ENCODE measurements at regions not wholly inside any gene's neighbourhood (a gene's known extent, or its start where the extent isn't known, plus 50 kb on each side); places are given as distances from the start of the nearest gene placed in this dataset.

- H3K4me1 ChIP-seq (replicated peaks in 1 of 2; ENCODE audit: control insufficient read depth in 2 of 2, insufficient read depth in 2 of 2, low read length in 2 of 2) = no peaks in the 10 kb centered on the region
- in situ Hi-C loops (cut with MboI) (no loop called here), intact Hi-C loops (cut with micrococcal nuclease) (no loop called here)
- POLR2A ChIA-PET = no interaction called here
- no peak overlapping the region for H3K4me3 ChIP-seq
- no peak overlapping the region for H3K4me2 ChIP-seq (ENCODE audit: insufficient read depth, low read length)
- H3K27ac ChIP-seq (ENCODE audit: extremely low read depth, low read depth, low read length) = no peak overlapping the region
- no peaks in the 10 kb centered on the region for H4K20me1 ChIP-seq (replicated peaks; ENCODE audit: control insufficient read depth, insufficient read depth, low read length)
- TF ChIP-seq NELFE (IDR thresholded peaks at IDR 0.05; ENCODE audit: insufficient read depth, insufficient read length) (no peak), CREB3L1 (IDR thresholded peaks at IDR 0.05; ENCODE audit: borderline replicate concordance, low read depth) (no peak)
- H3K9me1 ChIP-seq (ENCODE audit: control insufficient read depth, insufficient read depth, low read length) = no peaks in the 10 kb centered on the region
- H3K27me3 ChIP-seq (ENCODE audit: control insufficient read depth in 2 of 2, insufficient read depth in 2 of 2, low read length in 2 of 2) = no peaks in the 10 kb centered on the region
- H3K79me2 ChIP-seq (ENCODE audit: control insufficient read depth, insufficient read depth, low read length) = no peaks in the 10 kb centered on the region
- WGBS (ENCODE audit: insufficient coverage, low coverage, missing lambda C conversion rate) = 0% methylated on average over 4 of the region's 5 CpGs
- DNase-seq (ENCODE audit: extremely low read depth in 1 of 4, low spot score in 3 of 4) (no peak), ATAC-seq (no peak), FAIRE-seq (no peak)
- H3K9me3 ChIP-seq (replicated peaks; ENCODE audit: control insufficient read depth, insufficient read depth, low read depth, low read length) = no peaks in the 10 kb centered on the region
- no peak overlapping the region for H3K9ac ChIP-seq (ENCODE audit: insufficient read depth in 1 of 2, low read depth in 2 of 2, low read length in 2 of 2)
- no TSS peak for BruUV-seq (replicated peaks)
- H3K36me3 ChIP-seq (ENCODE audit: control insufficient read depth, insufficient read depth, low read length) = no peaks in the 10 kb centered on the region
- CTCF ChIA-PET (ENCODE audit: low intra/inter-chr PET ratio) = no interaction called here
- no peak overlapping the region for H2AFZ ChIP-seq (ENCODE audit: low read depth, low read length)
Measured at GRCh38 chr3:113129168-113129567, 82.2 kb upstream of the BOC start.

- intact Hi-C loops (cut with micrococcal nuclease) (no loop called here), in situ Hi-C loops (cut with MboI) (no loop called here)
- Histone ChIP-seq H2AFZ (ENCODE audit: low read depth, low read length) (no peak overlapping the region), H3K9me1 (ENCODE audit: control insufficient read depth, insufficient read depth, low read length) (no peaks in the 10 kb centered on the region), H3K27ac (ENCODE audit: extremely low read depth, low read depth, low read length) (no peak overlapping the region), H3K27me3 (ENCODE audit: control insufficient read depth in 2 of 2, insufficient read depth in 2 of 2, low read length in 2 of 2) (no peaks in the 10 kb centered on the region), H3K4me2 (ENCODE audit: insufficient read depth, low read length) (no peak overlapping the region), H3K4me3 (no peak overlapping the region), H3K79me2 (ENCODE audit: control insufficient read depth, insufficient read depth, low read length) (no peaks in the 10 kb centered on the region), H4K20me1 (replicated peaks; ENCODE audit: control insufficient read depth, insufficient read depth, low read length) (no peaks in the 10 kb centered on the region), H3K9me3 (replicated peaks; ENCODE audit: control insufficient read depth, insufficient read depth, low read depth, low read length) (no peaks in the 10 kb centered on the region), H3K36me3 (ENCODE audit: control insufficient read depth, insufficient read depth, low read length) (no peaks in the 10 kb centered on the region), H3K9ac (ENCODE audit: insufficient read depth in 1 of 2, low read depth in 2 of 2, low read length in 2 of 2) (no peak overlapping the region), H3K4me1 (replicated peaks in 1 of 2; ENCODE audit: control insufficient read depth in 2 of 2, insufficient read depth in 2 of 2, low read length in 2 of 2) (no peaks in the 10 kb centered on the region)
- BruUV-seq (replicated peaks) = no TSS peak
- ChIA-PET CTCF (ENCODE audit: low intra/inter-chr PET ratio) (no interaction called here), POLR2A (interaction anchor here (0.8 kb wide), 1 partner anchor 443 kb away, joined by 3 read pairs; no protein-coding TSS in a partner anchor)
- ATAC-seq (no peak), FAIRE-seq (no peak), DNase-seq (ENCODE audit: extremely low read depth in 1 of 4, low spot score in 3 of 4) (no peak)
- WGBS (ENCODE audit: insufficient coverage, low coverage, missing lambda C conversion rate) = 0% methylated on average over 2 of the region's 2 CpGs
- TF ChIP-seq HSF4 (CRISPR knock-in tag; IDR thresholded peaks at IDR 0.05; ENCODE audit: borderline replicate concordance) = no peak
- TF ChIP-seq ELK3 (CRISPR knock-in tag; IDR thresholded peaks at IDR 0.05) = no peak
- TF ChIP-seq THAP12 (CRISPR knock-in tag; IDR thresholded peaks at IDR 0.05) = no peak
- no peak for TF ChIP-seq MAX (CRISPR knock-in tag; IDR thresholded peaks at IDR 0.05)
- TF ChIP-seq MIER1 (IDR thresholded peaks at IDR 0.05; ENCODE audit: low read depth) = no peak
- TF ChIP-seq POLR2H (tag; IDR thresholded peaks at IDR 0.05; ENCODE audit: low read depth) = no peak
- TF ChIP-seq ZNF277 (CRISPR knock-in tag; IDR thresholded peaks at IDR 0.05; ENCODE audit: borderline replicate concordance) = no peak
Measured at GRCh38 chr3:113132571-113132996, 78.8 kb upstream of the BOC start.

Measured in K562 (cell line).